ENCODE measurements at regions not wholly inside any gene's neighbourhood (a gene's known extent, or its start where the extent isn't known, plus 50 kb on each side); places are given as distances from the start of the nearest gene placed in this dataset.

DNA sequence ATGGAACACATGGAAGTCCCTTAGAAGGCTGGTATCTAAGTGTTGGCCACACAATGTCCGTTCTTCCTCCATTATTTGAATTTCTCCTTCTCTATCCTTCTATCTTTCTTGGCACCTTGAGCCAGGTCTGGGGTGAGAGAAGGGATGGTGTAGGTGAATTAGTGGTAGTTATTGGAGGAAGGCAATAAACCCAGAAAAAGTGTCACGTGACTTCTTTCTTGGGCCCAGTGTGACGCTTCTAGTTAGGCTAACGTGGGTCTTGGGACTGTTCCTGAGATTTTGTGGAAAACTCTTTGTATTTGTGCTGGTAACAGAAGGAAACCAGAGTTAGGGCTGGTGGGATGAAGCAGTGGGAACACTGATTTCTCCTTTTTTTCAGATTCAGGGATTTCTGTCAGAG is 53.1 kb upstream of the ELF5 start:
- Histone ChIP-seq H3K9me3 (ENCODE audit: control insufficient read depth, insufficient read depth, low read depth, low read length) (no peaks in the 10 kb centered on the region), H3K27me3 (ENCODE audit: control insufficient read depth, insufficient read depth, low read length) (peaks cover 11% of the 10 kb centered on the region; the same call in 1 of the 2 replicates), H3K4me3 (ENCODE audit: low read depth in 2 of 2, low read length in 2 of 2) (no peak overlapping the region), H3K27ac (ENCODE audit: low read length) (no peak overlapping the region), H3K36me3 (ENCODE audit: control insufficient read depth, insufficient read depth, low read length) (no peaks in the 10 kb centered on the region), H3K4me1 (ENCODE audit: control insufficient read depth, insufficient read depth, low read length) (peaks cover 4% of the 10 kb centered on the region)
- in situ Hi-C loops (cut with HindIII; ENCODE audit: low pct_unique_long_range_greater_than_20kb, low sequenced_read_pairs) = no loop called here
- BruUV-seq (replicated peaks) = no TSS peak
- POLR2A ChIA-PET = no interaction called here
- TF ChIP-seq POLR2AphosphoS5 (IDR thresholded peaks at IDR 0.05; ENCODE audit: low read depth, low read length) (no peak), SIN3A (IDR thresholded peaks at IDR 0.05; ENCODE audit: borderline replicate concordance, insufficient read depth, low read depth, low read length) (no peak), TCF7L2 (IDR thresholded peaks at IDR 0.05; ENCODE audit: low read depth, low read length) (no peak)
- TF ChIP-seq, protein P1, sequence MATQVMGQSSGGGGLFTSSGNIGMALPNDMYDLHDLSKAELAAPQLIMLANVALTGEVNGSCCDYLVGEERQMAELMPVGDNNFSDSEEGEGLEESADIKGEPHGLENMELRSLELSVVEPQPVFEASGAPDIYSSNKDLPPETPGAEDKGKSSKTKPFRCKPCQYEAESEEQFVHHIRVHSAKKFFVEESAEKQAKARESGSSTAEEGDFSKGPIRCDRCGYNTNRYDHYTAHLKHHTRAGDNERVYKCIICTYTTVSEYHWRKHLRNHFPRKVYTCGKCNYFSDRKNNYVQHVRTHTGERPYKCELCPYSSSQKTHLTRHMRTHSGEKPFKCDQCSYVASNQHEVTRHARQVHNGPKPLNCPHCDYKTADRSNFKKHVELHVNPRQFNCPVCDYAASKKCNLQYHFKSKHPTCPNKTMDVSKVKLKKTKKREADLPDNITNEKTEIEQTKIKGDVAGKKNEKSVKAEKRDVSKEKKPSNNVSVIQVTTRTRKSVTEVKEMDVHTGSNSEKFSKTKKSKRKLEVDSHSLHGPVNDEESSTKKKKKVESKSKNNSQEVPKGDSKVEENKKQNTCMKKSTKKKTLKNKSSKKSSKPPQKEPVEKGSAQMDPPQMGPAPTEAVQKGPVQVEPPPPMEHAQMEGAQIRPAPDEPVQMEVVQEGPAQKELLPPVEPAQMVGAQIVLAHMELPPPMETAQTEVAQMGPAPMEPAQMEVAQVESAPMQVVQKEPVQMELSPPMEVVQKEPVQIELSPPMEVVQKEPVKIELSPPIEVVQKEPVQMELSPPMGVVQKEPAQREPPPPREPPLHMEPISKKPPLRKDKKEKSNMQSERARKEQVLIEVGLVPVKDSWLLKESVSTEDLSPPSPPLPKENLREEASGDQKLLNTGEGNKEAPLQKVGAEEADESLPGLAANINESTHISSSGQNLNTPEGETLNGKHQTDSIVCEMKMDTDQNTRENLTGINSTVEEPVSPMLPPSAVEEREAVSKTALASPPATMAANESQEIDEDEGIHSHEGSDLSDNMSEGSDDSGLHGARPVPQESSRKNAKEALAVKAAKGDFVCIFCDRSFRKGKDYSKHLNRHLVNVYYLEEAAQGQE (IDR thresholded peaks at IDR 0.05; ENCODE audit: insufficient read depth in 1 of 2, low read depth in 2 of 2, low read length in 1 of 2) = no peak
- TF ChIP-seq, protein P2, sequence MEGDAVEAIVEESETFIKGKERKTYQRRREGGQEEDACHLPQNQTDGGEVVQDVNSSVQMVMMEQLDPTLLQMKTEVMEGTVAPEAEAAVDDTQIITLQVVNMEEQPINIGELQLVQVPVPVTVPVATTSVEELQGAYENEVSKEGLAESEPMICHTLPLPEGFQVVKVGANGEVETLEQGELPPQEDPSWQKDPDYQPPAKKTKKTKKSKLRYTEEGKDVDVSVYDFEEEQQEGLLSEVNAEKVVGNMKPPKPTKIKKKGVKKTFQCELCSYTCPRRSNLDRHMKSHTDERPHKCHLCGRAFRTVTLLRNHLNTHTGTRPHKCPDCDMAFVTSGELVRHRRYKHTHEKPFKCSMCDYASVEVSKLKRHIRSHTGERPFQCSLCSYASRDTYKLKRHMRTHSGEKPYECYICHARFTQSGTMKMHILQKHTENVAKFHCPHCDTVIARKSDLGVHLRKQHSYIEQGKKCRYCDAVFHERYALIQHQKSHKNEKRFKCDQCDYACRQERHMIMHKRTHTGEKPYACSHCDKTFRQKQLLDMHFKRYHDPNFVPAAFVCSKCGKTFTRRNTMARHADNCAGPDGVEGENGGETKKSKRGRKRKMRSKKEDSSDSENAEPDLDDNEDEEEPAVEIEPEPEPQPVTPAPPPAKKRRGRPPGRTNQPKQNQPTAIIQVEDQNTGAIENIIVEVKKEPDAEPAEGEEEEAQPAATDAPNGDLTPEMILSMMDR (IDR thresholded peaks at IDR 0.05) = no peak
- ATAC-seq (no peak), DNase-seq (ENCODE audit: low read depth, low spot score) (no peak)
- CTCF ChIA-PET = no interaction called here
- intact Hi-C loops (cut with micrococcal nuclease; ENCODE audit: unreplicated experiment) = no loop called here

DNA sequence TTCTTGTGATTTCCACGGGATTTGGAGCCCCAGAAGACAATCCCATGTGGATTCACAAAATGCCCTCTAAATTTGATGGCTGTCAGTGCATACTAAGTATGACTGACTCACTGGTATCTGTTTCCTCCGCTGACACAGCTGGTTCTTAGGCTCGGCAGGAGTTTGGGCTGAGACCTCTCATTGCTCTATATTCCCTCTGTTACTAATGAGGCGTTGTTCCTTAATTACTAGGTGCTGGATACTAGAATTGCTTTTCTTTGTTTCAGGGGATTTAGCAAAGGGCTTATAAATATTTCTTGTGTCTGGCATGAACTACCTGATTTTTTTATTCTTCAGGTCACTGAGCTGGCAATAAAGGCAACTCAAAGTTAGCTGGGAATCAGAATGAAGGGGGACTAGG is 53.2 kb upstream of the EHF start:
- Histone ChIP-seq H3K27me3 (ENCODE audit: control insufficient read depth, insufficient read depth, low read length) (peaks cover 12% of the 10 kb centered on the region; the same call in 1 of the 2 replicates), H3K27ac (ENCODE audit: low read length) (no peak overlapping the region), H3K9me3 (ENCODE audit: control insufficient read depth, insufficient read depth, low read depth, low read length) (no peaks in the 10 kb centered on the region), H3K4me1 (ENCODE audit: control insufficient read depth, insufficient read depth, low read length) (peaks cover 4% of the 10 kb centered on the region), H3K36me3 (ENCODE audit: control insufficient read depth, insufficient read depth, low read length) (no peaks in the 10 kb centered on the region), H3K4me3 (ENCODE audit: low read depth in 2 of 2, low read length in 2 of 2) (no peak overlapping the region)
- no peak for DNase-seq (ENCODE audit: low read depth, low spot score)
- CTCF ChIA-PET = no interaction called here
- in situ Hi-C loops (cut with HindIII; ENCODE audit: low pct_unique_long_range_greater_than_20kb, low sequenced_read_pairs) (no loop called here), intact Hi-C loops (cut with micrococcal nuclease; ENCODE audit: unreplicated experiment) (no loop called here)
- TF ChIP-seq POLR2AphosphoS5 (IDR thresholded peaks at IDR 0.05; ENCODE audit: low read depth, low read length) = no peak
- TF ChIP-seq SIN3A (IDR thresholded peaks at IDR 0.05; ENCODE audit: borderline replicate concordance, insufficient read depth, low read depth, low read length) = no peak
- TF ChIP-seq, protein P2 (IDR thresholded peaks at IDR 0.05) = no peak
- TF ChIP-seq, protein P1 (IDR thresholded peaks at IDR 0.05; ENCODE audit: insufficient read depth in 1 of 2, low read depth in 2 of 2, low read length in 1 of 2) = no peak
- TF ChIP-seq TCF7L2 (IDR thresholded peaks at IDR 0.05; ENCODE audit: low read depth, low read length) = no peak
- ATAC-seq = no peak
- POLR2A ChIA-PET = interaction anchor here (0.7 kb wide), 1 partner anchor 188 kb away, joined by 3 read pairs; no protein-coding TSS in a partner anchor
- BruUV-seq (replicated peaks) = no TSS peak
